Stimulated activated CD4-positive, alpha-beta T cell treated with anti-CD3 and anti-CD28 coated beads, TNF-alpha, amount 100 ng/mL, for 48 hours (primary cell): ENCODE measurements at regions not wholly inside any gene's neighbourhood (a gene's known extent, or its start where the extent isn't known, plus 50 kb on each side); places are given as distances from the start of the nearest gene placed in this dataset.
A peak's percentile ranks its signal among the peaks of the same experiment; 100 is the strongest.

Source experiments
- DNase-seq, 3 donors: peaks; one replicate each; pipeline ENCODE4 v3.0.0-alpha.2; 2020; ENCODE audit warnings: low read depth in 3 of 3

DNA sequence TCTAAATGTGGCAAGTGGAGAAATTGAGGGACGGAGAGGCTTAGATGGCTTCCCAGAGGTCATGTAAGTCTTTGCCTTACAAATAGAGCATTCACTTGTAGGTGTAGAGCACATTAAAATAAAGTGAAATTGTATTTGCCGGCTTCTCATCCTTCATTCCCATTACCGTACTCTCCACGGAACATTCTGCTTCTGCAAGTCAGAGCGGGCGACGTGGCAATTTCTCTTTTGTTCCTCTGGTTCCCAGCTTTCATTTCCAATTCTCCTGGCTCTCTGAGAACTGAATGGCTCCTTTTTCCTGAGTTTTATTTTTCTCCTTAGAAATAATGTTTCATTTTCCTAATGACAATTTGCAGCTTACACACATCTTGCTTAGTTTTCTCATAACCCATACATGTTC is 51.3 kb upstream of the PFKP start:
- DNase-seq = no peak

DNA sequence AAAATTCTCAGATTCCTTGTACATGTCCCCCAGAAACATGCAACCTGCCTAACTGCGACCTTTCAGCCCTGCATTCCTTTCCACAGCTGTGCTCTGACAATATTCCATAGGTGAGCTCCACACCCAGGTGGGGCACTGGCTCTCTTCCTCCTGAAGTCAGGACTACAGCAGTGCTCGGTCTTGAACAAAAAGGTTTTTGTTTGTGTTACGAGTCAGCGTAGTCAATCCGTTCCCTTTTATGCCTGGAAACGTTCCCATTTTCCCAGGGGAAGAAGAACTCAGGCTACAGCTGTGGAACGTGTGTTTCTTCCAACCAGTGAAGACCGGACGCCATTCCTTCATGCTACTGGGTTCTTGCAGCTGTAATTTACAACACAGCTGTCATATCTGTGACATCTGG is 52.4 kb upstream of the PFKP start:
- no peak for DNase-seq

DNA sequence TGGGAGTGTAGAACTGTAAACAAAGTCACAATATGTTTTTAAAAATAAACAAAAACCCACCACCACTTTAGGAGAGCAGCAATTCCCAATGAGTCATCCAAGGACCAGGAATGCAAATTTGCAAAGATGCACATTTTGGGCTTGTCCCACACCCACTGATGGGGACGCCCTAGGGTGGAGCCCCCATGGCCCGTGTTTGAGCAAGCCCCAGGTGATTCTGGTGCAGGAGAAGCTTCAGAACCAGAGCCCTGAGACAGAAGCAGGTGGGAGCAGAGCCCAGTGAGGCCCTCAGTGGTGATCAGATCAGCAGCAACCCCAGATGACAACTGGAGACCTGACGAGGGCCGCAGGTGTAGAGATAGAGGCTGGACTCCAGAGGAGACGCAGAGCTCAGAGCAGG is 55.1 kb upstream of the PFKP start:
- no peak for DNase-seq

DNA sequence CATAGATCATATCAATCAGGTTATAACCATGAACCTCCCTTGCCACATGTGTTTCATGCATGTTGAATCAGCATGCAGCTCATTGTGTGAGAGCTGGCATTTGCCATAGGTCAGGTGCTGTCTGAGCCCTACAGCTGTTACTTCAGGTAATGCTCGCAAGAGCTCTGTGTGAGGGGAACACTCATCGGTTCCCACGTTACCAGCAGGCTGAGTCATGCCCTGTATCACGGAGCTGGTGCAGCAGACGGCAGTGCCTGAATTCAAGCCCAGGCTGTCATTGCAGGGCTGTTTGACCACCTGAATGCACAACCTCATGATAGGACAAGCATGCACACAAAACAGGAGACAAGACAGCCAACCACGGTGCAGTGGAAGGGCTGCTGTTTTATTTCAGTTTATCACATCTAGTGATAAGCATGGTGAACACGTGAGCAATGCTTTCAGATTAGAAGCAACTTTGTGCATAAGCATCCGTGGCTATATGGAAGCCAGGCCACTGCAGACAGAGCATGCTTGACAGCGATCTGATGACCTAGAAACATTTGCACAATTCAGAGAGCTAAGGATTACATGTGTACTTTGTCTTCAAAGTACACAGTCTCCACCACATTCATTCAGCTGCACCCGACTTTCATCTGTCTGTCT is 56.4 kb upstream of the PFKP start:
- no peak for DNase-seq

DNA sequence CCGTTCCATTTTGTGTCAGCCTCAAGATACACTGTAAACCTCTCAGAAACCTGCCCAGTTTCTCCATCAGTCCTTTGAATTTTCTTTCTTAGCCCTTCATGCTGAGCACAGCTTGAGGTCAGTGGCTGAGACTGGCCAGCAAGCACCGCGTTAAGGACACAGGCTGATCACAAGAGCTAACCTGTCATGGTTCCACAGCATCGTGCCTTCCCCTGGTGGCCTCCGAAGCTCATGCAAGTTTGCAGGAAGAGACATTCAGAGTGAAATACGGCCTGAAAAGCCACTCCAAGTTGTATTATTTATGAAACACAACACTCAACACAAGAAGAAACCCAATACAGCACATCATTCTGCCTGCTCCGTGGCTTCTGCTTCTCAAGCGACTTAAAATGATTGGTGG is 57.0 kb upstream of the PFKP start:
- no peak for DNase-seq

DNA sequence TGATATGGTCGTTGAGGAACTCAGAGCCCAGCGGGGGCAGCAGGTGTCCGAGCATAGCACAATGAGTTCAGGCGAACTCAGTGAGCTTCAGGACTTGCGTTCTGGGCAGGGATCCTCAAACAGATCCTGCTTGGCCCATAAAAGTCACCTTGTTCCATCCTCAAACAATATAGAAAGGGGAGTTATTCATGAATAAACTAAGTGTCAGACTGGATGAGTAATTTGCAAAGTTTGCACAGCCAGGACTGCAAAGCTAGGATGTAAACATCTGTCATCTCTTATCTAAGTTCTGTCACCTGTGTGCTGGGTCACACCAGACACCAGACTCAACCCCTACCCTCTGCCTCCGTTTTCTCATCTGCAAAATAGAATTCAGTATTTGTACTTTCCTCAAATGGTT is 58.0 kb upstream of the PFKP start:
- DNase-seq = no peak

DNA sequence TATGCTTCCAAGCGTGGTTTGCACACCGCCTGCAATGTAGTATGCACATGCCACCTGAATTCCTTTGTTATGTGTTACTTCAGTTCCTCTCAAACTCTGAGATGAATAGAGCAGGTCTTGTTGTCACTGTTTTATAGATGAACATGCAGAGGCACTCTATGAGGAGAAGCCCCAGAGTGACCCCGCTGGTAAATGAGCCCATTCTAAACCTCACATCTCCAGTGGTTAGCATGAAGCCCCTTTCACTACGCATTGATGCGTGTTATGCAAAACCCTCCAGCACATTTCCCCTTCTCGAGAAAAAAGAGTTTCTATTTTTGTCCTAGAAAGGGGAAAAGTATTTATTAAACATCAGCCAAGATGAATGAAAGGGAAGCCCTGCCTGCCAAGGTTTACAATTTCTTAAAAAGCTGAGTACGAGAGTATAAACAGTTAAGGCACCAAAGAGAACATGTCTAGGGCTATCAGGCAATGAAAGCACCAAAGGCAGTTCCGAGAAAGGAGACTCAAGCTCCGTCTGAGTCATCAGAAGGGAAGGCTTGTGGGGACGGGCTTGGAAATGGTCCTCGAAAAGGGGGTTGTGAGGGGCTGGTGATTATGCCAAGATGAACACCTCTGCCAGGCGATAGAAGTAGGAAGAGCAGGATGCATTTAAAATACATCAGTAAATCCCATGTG is 58.7 kb upstream of the PFKP start:
- DNase-seq = no peak

DNA sequence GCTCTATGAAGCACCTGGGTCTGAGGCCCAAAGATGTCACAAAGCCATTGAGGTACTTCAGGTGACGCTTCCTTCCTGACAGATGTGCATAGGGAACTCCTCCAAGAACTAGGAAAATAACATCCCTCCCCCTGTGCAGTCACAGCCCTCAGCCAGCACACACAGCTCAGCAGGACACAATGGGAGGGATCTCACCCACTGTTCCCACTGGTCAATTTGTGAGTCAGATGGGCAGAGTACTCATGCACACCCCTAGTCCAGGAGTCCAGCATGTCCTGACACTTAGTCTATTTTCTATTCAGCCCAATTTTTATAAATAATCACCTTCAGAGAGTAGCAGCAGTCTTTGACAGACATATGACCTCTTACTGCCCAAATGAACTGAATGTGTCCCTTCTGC is 60.7 kb upstream of the PFKP start:
- DNase-seq = no peak

DNA sequence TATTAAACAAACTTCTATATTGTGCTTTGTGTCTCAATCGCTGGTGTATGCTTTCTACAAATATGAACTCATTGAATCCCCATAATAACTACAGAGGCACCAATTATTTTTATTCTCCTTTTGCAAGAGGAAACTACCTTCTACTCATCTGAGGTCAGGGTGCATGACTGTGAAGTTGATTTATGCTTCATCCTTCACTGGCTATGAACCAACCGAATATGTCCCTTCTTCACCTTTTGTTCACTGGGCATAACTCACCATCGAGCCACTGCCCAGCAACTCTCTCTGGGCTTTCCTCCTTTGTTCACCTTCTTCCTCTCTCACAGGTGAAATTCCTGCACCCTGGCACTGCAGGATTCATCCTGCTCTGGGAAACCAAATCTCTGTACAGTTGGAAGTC is 61.3 kb upstream of the PFKP start:
- DNase-seq = no peak

DNA sequence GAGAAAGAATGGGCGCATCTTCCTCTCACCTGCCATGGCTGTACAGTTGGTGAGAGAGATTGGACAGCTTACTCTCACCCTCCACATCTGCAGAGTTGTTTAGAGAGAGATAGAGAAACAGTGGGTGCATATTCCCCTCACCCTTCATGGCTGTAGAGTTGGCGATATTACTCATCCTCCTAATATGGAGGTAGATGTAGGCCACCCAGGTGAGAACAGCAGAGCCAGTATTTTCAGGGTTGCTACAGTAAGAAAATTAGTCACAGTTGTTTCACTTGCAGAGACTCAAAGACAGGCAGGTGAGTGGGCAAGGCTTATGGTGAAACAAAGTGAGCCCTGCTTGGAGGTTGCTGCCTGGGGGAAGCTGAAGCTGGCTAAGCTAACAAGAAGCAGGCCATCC is 65.0 kb upstream of the PFKP start:
- DNase-seq = peak in 1 of 3 donors; percentile 4

DNA sequence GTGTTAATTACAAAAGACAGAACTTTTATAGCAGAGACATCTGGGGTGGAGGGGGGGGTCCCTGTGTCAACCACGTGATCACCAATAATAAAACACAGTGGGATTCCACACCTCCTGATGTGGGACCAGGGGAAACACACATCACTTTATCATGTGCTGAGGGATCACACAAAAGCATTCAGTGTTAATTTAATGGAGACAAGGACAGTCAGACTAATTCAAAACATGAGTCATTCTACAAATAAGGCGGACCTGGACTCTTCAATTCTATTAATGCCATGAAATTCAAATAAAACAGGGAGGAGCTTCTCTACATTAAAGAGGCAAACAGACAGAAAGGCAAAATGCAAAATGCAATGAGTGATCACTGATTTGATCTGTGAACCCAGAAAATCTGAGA is 67.3 kb upstream of the PFKP start:
- no peak for DNase-seq

DNA sequence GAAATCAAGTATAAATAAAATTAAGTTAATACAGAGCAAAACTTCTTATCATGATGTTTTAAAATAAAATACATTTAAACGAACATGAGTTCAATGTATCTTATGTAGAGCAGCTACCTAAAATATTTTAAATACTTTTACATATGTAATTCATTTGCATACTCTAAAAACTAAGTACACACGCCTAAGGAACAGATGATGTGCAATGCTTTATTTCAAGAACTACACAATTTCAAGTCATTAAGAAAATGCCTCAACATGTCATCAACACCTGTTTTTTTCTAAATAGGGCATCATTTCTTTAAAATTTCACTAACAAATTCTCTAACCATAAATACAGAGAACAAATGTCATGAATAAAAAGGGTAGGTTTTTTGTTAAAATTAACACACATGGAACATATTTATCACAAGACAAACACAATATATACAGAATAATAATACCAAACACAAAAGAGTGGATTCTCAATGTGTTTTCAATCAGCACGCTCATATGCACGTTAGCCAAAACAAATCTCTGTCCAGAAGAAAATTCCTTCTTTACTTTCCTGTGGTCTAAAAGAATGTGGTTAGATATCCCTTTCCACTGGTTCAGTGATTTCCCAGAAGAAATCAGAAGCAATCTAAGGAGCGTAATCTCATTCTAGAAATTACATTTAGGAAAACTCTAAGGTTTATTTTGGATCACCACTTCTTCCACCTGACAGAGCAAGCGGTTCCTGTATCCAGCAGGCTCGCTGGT is 73.0 kb upstream of the PFKP start:
- no peak for DNase-seq

DNA sequence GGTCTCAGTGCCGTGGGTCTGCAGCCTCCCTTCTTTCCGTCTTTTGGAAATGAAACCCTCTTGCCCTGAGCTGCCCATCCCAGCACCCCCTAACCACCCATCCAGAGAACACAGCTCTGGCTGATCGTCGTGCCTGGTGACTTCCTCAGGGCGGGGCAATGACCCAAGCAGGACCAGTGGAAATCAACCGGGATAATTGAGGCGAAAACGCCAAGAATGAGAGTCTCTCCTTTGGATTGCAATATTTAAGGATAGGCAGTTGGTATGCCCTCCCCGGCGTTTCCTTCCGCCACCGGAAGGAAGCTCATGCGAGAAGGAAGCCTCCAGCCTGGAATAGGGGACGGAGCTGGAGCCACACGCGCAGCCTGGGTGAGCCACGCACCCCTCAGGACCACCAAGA is 73.7 kb upstream of the PFKP start:
- no peak for DNase-seq

DNA sequence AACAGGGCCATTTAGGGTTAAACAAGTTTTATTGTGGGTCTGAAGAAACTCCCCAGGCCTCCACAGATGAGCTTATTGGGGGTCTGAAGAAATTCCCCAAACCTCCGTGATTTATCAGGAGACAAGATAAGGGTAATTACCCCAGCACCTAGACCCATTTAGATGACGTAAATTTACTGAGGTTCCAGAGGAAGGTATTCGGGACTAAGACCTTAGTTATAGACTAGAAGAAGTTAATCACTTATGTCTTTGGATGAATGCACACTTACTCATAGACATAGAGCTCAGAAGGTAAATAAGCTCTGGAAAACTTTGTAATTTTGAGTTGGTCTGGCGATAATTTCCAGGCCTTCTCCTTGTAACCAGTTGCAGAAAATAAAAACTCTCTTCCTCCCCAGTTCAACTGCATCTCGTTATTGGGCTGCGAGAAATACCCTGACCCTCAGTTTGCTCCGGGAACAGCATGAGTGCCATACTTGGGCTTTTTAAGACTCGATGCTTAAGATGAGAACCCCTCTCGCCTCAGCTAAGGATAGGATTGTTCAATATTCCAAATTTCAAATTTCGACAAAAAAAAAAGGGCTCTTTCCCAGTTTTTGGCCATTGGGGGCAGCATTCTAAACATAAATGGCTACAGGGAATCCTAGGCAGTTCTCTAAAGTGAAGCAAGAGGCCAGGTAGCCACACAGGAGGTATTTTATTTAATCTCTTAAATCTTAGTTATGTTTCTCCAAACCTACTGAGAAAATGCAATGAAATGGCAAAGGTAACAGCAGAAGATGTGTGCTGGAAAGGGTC is 74.7 kb upstream of the PFKP start:
- no peak for DNase-seq

DNA sequence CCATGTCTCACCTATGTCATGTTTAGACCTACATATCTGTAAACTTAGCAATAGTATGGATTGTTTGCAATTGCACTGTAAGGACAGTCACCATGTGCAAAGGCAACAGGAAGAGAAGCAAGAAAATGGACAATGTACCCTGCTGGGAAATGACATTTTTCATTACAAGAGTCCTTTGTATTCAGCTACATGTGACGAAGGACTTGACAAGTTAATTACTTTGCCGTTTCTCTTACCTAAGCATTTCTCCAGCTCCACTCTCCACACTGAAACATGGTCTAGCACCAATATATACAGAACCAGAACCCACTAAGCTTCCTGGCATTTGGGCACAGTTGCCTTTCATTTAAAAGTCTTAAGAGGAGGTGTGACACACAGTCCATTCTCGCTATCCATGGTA is 76.6 kb upstream of the PFKP start:
- no peak for DNase-seq

DNA sequence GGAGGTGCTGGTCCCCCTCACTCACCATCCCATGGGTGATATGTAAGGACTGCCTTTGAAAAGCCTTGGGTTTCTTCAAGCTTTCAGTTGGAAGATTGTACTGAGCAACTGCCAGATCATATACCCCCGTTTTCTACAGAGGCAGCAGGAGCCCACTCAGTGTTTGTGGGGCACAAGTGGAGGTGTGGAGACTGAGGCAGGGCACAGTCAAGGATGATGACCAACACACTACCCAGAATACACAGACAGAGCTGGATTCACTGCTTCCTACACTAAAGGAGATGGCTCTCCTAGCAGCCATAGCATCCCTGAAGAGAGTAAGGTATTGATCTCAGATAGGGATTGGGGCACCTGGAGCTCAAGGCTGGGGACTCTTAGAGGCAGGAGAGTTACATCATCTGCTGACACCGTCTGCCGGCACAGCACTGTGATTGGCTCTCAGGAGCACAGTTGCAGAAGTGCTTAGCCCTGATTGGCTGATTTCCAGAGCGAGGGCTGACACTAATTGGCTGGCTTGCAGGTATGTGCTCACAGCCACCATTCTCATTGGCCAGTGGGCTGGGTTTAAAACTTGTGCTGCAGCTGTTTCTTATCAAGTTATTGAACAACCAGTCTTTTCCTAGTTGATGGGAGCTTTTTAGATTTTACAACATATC is 77.9 kb upstream of the PFKP start:
- no peak for DNase-seq

DNA sequence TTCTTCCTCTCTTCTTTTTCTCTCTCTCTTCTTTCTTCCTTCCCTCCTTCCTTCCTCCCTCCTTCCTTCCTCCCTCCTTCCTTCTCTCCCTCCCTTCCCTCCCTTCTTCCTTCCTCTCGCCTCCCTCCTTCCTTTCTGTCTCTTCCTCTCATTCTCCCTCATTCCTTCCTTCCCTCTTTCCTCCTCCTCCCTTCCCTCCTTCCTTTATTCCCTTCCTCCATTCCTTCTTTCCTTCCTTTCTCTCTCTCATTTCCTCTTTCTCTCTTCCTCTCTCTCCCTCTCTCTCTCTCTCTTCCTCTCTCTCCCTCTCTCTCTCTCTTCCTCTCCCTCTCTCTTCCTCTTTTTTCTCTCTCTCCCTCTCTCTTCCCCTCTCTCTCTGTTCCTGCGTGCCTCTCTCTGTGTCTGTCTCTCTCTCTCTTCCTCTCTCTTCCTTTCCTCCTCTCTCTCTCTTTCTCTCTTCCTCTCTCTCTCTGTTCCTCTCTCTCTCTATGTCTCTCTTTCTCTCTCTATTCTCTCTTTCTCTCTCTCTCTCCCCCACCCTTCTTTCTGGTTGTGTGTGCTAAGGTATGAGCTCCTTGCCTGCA is 80.1 kb upstream of the PFKP start:
- DNase-seq = no peak

DNA sequence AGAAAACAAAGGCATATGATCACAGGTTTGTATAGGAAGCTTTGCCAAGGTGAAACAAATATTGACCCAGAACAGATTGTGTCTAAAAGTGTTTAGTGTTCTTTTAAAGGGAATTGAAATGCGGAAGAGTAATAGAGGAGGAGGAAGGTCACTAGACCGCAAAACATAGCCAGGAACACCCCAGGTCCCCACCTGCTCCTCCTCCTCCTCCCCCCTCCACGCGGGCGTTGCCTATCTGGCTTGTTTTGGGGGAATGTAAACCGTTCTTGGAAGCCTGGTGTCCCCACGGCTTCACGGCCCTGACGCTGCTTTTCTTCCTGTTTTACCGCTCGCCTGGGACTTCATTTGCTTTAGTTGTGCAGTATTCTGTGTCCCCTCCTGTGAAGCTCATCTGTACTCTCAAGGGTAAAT is 81.0 kb upstream of the PFKP start:
- no peak for DNase-seq

DNA sequence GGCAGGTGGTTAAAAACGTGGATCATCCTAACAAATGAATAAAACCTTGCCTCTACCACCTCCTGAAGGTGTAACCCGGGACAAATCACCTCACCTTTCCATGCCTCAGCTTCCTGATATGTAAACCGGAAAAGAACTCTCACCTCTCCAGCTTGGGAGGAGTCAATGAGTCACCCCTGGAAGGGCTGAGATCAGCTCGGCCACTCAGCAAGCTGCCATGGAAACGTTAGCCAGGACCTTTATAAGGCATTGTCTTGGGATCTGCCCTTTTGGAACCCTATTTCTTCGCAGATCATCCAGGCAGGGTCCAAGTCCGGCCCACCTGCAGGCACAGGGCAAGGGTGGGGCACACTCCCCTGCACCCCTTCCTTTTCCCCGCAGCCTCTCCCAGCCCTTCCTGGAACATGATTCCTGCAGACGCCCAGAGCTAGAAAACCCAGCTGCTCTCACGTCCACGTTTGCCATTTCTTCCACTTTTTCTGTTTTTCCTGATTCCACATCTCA is 81.6 kb upstream of the PFKP start:
- DNase-seq = no peak

DNA sequence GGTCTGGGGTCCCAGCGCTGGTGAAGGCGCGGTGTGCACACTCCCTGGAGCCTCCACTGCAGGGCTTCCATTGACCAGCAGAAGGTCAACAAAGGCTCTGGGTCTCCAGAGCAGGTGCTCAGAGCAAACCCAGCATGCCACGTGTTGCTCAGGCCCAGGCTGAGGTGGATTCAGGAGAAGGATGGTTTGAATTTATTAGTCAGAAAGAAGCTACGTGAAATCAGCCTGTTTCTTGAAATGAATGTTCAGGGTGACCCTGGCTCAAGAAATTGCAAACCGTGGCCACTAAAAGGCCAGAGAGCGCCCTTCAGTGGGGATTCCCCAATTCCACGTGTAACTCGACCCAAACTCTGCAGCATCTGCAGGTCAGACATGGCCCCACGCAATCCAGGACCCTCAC is 82.7 kb upstream of the PFKP start:
- DNase-seq = no peak

DNA sequence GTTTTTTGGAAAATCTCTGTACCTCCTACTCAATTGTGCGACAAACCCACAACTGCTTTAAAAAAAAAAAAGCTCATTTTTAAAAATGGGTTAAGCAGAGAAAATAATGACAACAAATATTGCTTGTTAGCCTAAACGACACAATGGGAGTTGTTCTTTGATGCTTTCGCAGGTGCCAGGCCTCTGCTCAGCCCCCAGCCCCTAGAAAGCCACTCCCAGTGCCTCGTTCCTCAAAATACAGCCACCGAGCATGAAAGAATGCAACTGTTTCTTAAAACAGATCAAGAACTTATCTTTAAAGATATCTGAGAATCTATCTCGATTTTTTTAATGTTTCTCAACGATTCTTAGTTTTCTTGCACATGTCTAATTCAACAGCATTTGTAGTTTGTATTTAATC is 85.2 kb upstream of the PFKP start:
- DNase-seq = no peak
